Activated CD4-positive, CD25-positive, alpha-beta regulatory T cell treated with anti-CD3 and anti-CD28 coated beads, Interleukin-2, amount 50 U/mL, for 24 hours (primary cell): ENCODE measurements at regions not wholly inside any gene's neighbourhood (a gene's known extent, or its start where the extent isn't known, plus 50 kb on each side); places are given as distances from the start of the nearest gene placed in this dataset.
"Not testable (repeated sequence)": the region's sequence is repeated elsewhere in the genome, so short reads cannot be mapped to it uniquely, and the experiment has no call there.

Source experiments
- ATAC-seq, 2 donors: fragments of 150-1000 bp; cut with Tn5 transposase; one replicate each; pipeline ENCODE4 v1.10.0; 2021; ENCODE audit warnings: mild to moderate bottlenecking in 1 of 2, moderate library complexity in 1 of 2

- no peak for ATAC-seq
These were observed 76.7 kb upstream of the RUBCNL start for GRCh38 chr13:46463719-46464118.

GRCh38 chr13:46460223-46460622, 73.2 kb upstream of the RUBCNL start:
- ATAC-seq = not testable (repeated sequence)

GRCh38 chr13:46457255-46457654, 70.2 kb upstream of the RUBCNL start:
- not testable (repeated sequence) for ATAC-seq

- peak; percentile 28 to 48 for ATAC-seq
These were observed 68.9 kb upstream of the RUBCNL start for GRCh38 chr13:46455924-46456323.

GRCh38 chr13:46451145-46451544, 64.1 kb upstream of the RUBCNL start:
- ATAC-seq = not testable (repeated sequence)

GRCh38 chr13:46449949-46450348, 62.9 kb upstream of the RUBCNL start:
- not testable (repeated sequence) for ATAC-seq

GRCh38 chr13:46448148-46448547, 61.1 kb upstream of the RUBCNL start:
- ATAC-seq = not testable (repeated sequence)

GRCh38 chr13:46437808-46438404, 50.9 kb upstream of the RUBCNL start:
- ATAC-seq = not testable (repeated sequence)
